Mucosa of rectum (tissue), 2 donors: ENCODE measurements at regions not wholly inside any gene's neighbourhood (a gene's known extent, or its start where the extent isn't known, plus 50 kb on each side); places are given as distances from the start of the nearest gene placed in this dataset.

ENCODE experiments used
- H3K27ac ChIP-seq, 2 donors: one replicate each; pipeline ENCODE4 v1.7.0; 2013; ENCODE audit warnings: inconsistent platforms in 2 of 2, low read depth in 2 of 2, low read length in 2 of 2
- H3K27me3 ChIP-seq, 2 donors: one replicate each; pipeline ENCODE4 v1.7.0; 2013; ENCODE audit warnings: low read length in 2 of 2; ENCODE audit not compliant: control insufficient read depth in 2 of 2, insufficient read depth in 2 of 2
- H3K36me3 ChIP-seq, 2 donors: one replicate each; pipeline ENCODE4 v1.7.0; 2013; ENCODE audit warnings: low read length in 2 of 2; ENCODE audit not compliant: control insufficient read depth in 2 of 2, insufficient read depth in 2 of 2
- H3K4me1 ChIP-seq, 2 donors: one replicate each; pipeline ENCODE4 v1.7.0; 2013; ENCODE audit warnings: low read length in 2 of 2, mild to moderate bottlenecking in 1 of 2; ENCODE audit not compliant: control insufficient read depth in 2 of 2, insufficient read depth in 2 of 2
- H3K4me3 ChIP-seq, 2 donors: one replicate each; pipeline ENCODE4 v1.7.0; 2013; ENCODE audit warnings: low read length in 2 of 2
- H3K9ac ChIP-seq, 2 donors: one replicate each; pipeline ENCODE4 v1.7.0; 2013; ENCODE audit warnings: low read length in 2 of 2, low read depth in 1 of 2, mild to moderate bottlenecking in 1 of 2
- H3K9me3 ChIP-seq, 2 donors: one replicate each; pipeline ENCODE4 v1.7.0; 2013; ENCODE audit warnings: low read length in 2 of 2; ENCODE audit not compliant: control insufficient read depth in 2 of 2
- donor health status: healthy.
- donor health status: Normal muscosa, but diverticular disease.

DNA sequence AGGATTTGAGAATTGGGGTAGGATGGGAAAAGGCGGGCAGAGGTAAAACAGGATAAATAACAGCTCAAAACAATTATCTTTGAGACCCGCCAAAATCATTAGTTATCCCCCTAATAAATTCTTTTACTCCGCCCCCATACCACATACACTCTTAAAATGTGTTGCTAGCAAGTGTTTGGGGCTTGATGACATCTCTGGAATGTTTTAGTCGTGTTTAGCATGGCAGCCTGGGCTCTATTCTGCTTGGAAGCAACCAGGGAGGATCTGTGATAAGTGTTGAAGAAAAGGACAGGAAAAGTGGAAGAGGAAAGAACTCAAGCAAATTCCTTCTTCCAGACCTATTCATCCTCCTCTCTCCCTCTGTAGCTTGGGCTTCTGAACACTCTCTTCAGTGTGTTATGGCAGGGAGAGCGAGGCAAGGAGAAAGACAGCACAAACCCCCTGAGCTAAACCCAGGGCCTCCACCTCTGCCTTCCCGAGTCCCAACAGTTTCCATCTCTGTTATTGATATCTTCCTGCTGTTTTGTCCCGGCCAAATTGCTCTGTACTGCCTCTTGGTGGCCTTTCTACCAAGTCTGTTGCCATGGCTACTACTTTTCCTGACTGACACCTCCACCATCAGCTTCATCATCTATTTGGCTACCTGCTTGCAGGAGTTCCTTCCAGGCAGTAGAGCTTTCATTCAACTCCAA lies 135.8 kb downstream of the RPL22L1 start:
- Histone ChIP-seq H3K9me3 (no peaks in the 10 kb centered on the region), H3K36me3 (no peaks in the 10 kb centered on the region), H3K9ac (no peak overlapping the region), H3K4me3 (no peak overlapping the region), H3K27ac (no peak overlapping the region), H3K4me1 (no peaks in the 10 kb centered on the region), H3K27me3 (peaks cover 0 to 8% of the 10 kb centered on the region in 2 donors)

DNA sequence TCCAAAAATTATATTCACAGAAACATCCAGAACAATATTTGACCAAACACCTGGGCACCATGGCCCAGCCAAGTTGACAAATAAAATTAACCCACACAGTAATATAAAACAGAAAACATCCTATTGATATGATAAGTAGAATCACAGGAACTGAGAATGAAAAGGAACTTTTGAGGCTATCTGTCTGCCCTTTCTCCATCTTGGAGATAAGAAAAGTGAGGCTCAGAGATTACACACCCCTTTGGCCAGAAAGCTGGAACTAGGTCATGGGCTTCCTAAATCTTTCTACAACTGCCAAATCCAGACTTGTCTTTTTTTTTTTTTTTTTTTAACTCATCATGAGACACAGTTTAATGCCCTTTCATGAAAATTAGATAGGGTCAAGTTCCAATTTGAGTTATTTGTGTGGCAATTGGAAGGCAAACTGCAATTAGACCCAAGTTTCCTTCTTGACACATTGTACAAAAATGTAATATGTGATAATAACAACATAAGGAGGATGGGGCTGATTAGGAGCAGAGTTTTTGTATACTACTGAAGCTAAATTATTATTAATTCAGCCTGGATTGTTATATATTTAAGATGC lies 137.2 kb downstream of the RPL22L1 start:
- no peaks in the 10 kb centered on the region for H3K9me3 ChIP-seq
- no peak overlapping the region for H3K4me3 ChIP-seq
- H3K27me3 ChIP-seq = peaks cover 0 to 6% of the 10 kb centered on the region in 2 donors
- H3K27ac ChIP-seq = no peak overlapping the region
- H3K36me3 ChIP-seq = no peaks in the 10 kb centered on the region
- H3K4me1 ChIP-seq = no peaks in the 10 kb centered on the region
- no peak overlapping the region for H3K9ac ChIP-seq

DNA sequence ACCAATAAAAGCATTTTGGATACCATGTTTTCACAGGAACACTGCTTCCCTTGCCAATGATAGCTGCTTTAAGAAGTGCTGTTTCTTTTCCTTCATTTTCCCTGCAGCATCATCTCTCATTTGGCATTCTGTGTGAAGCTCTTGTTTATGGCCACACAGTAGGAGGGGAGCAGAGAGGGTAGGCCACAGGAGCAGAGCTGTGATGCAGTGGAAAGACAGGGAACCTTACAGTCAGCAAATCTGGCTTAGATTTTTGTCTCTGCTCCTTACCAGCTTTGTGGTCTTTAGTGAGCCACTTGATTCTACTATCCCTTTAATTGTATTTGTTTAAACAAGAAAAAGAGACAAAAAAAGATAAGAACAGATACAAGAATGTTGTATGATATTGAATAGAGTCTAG lies 138.7 kb downstream of the RPL22L1 start:
- Histone ChIP-seq H3K4me3 (no peak overlapping the region), H3K27me3 (peaks cover 0 to 6% of the 10 kb centered on the region in 2 donors), H3K4me1 (no peaks in the 10 kb centered on the region), H3K9me3 (no peaks in the 10 kb centered on the region), H3K27ac (no peak overlapping the region), H3K36me3 (no peaks in the 10 kb centered on the region), H3K9ac (no peak overlapping the region)

DNA sequence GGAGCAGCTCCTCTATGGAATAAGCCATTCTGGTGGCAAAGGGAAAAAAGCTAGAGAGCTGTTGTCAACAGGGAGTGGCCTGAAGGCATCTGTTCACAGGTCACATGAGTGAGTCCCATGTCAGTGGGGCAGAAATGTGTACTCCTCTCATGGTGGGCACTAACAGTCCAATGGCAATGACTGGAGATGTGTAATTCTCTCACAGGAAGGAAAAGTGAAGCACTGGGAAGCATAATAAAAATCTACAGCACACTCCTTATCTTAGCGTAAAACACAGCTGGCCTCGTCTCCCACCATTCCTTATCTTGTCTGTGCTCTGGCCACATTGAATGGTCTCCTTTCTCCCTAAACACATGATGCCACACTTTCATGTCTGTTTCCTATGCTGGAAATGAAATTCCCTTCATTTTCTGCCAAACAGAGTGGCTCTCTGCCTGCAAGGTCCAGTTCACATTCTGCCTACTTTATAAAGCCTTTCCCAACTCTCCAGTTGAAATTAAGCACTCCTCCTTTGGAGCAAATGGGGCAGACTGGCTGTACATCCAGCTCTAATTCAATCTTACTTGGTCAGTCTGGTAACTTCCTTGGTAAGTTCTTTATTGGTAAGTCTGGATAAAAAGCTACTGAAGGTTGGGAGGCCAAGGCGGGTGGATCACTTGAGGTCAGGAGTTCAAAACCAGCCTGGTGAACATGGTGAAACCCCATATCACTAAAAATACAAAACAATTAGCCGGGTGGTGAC lies 139.8 kb downstream of the RPL22L1 start:
- Histone ChIP-seq H3K9ac (no peak overlapping the region), H3K9me3 (no peaks in the 10 kb centered on the region), H3K27ac (no peak overlapping the region), H3K4me3 (no peak overlapping the region), H3K4me1 (no peaks in the 10 kb centered on the region), H3K36me3 (no peaks in the 10 kb centered on the region), H3K27me3 (peaks cover 0 to 6% of the 10 kb centered on the region in 2 donors)

DNA sequence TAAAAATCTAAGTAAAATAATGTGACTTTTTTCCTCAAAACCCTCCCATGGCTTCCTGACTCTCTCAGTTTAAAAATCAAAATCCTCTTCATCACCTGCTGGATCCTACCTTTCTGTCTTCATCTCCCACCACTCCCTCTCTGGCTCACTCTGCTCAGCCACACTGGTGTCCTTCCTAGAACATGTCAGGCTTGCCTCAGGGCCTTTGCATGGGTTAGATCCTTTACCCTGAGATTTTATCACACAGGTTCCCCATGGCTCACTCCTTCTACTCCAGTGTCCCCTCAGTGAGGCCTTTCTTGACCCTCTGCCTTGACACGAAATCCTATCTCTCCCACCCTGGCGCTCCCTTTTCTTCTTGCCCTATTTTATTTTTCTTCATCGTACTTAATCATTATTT lies 141.8 kb downstream of the RPL22L1 start:
- H3K27me3 ChIP-seq = no peaks in the 10 kb centered on the region
- no peak overlapping the region for H3K27ac ChIP-seq
- no peaks in the 10 kb centered on the region for H3K4me1 ChIP-seq
- no peaks in the 10 kb centered on the region for H3K36me3 ChIP-seq
- no peaks in the 10 kb centered on the region for H3K9me3 ChIP-seq
- H3K4me3 ChIP-seq = no peak overlapping the region
- no peak overlapping the region for H3K9ac ChIP-seq

DNA sequence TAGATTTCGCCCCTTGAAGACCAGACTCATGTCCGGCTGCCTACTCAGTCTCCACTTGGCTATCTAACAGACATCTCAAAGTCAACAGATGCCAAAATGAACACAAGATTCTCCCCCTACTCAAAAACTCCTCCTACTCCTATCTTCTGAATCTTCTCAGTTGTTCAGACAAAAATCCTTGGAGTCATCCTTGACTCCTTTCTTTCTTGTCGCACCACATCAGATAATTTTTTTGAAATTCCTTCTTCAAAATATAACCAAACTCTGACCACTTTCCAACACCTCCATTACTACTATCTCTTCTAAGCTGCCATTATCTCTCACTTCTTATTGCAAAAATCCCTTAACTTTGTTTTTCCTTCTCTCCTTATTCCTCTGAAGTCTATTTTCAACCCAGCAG lies 141.9 kb upstream of the SLC7A14 start:
- Histone ChIP-seq H3K9ac (no peak overlapping the region), H3K27me3 (no peaks in the 10 kb centered on the region), H3K9me3 (no peaks in the 10 kb centered on the region), H3K36me3 (no peaks in the 10 kb centered on the region), H3K4me3 (no peak overlapping the region), H3K4me1 (no peaks in the 10 kb centered on the region), H3K27ac (no peak overlapping the region)

DNA sequence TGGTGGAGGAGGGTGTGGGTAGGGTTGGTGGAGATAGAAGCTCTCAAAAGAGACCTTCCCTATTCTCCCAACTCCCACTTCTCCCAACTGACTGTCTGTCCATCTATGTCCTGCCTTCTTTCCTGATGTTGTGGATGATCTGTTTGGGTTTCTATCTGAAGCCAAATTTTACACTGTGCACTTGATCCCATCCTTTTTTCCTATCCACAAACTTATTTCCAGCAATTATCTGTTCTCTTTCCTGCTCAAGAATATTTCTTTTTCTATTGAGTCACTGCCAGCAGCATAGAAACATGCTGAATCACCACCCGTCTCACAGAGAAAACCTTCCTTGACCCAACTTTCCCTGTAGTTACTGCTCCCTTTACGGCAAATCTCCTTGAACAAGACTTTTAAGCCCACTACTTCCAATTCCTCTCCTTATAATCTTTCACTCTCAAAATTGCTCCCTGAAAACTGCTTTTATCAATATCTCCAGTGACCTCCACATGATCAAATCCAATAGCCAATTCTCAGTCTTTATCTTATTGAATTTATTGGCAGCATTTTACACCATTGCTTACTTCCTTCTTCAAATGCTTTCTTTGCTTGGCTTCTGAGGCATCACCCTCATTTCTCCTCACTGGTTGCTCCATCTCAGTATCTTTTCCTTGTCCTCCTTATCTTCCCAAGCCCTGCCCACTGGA lies 141.2 kb upstream of the SLC7A14 start:
- Histone ChIP-seq H3K36me3 (no peaks in the 10 kb centered on the region), H3K9ac (no peak overlapping the region), H3K9me3 (no peaks in the 10 kb centered on the region), H3K27ac (no peak overlapping the region), H3K27me3 (no peaks in the 10 kb centered on the region), H3K4me1 (no peaks in the 10 kb centered on the region), H3K4me3 (no peak overlapping the region)

DNA sequence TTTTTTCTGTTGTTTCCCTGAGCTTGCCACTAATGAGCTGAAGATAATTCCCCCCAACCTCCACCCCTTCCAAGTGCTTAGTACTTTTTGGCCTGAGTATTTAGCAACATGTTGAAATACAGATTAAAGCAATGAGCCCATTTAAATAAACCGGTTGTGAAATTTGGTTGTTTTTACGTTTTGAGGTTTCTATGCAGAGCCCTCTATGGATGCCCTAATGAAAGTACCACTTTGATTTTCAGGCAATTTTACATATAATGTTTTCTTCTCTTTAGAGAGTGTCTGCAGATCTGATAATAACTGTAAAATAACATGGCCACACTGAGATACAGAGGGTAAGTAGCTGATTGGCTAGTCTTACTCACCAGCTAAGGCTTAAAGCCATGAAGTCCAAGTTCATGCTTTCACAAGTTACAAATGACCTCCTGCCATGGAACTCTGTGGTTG lies 139.4 kb upstream of the SLC7A14 start:
- H3K4me1 ChIP-seq = no peaks in the 10 kb centered on the region
- no peaks in the 10 kb centered on the region for H3K9me3 ChIP-seq
- no peaks in the 10 kb centered on the region for H3K27me3 ChIP-seq
- no peak overlapping the region for H3K4me3 ChIP-seq
- no peaks in the 10 kb centered on the region for H3K36me3 ChIP-seq
- H3K9ac ChIP-seq = no peak overlapping the region
- no peak overlapping the region for H3K27ac ChIP-seq

DNA sequence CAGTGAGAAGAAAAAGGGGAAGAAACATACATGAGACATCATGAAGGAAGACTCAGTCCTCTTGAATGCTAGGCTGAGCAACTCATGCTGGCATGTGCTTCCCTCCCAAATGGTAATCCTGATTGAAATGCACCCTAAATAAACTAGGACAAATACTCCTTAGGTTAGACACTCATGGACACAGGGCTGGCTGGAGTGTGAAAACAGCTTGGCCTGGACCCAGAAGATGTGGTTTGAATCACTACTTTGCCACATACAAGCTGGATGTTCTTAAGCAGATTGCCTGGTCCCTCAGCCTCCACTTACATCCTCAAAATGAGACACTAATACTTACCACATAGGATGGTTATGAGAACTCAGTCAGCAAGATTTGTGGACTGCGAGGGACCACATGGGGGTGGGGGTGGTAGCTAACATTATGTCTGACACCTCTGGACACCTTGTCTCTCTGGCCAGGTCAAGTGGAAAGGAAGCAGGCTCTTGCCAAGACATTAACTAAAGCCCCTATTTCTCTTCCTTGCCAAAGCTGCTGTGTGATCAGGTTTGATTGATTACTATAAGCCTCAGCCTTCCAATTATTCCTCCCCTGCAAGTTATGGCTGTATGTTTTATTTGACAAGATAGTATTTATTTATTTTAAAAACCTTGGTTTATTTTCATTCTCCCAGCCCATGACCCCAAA lies 138.9 kb upstream of the SLC7A14 start:
- H3K4me1 ChIP-seq = no peaks in the 10 kb centered on the region
- H3K4me3 ChIP-seq = no peak overlapping the region
- no peak overlapping the region for H3K9ac ChIP-seq
- H3K27ac ChIP-seq = no peak overlapping the region
- no peaks in the 10 kb centered on the region for H3K27me3 ChIP-seq
- no peaks in the 10 kb centered on the region for H3K9me3 ChIP-seq
- no peaks in the 10 kb centered on the region for H3K36me3 ChIP-seq
